NB4 (cell line): ENCODE measurements at regions not wholly inside any gene's neighbourhood (a gene's known extent, or its start where the extent isn't known, plus 50 kb on each side); places are given as distances from the start of the nearest gene placed in this dataset.

Experiments used
- CTCF ChIP-seq: IDR thresholded peaks from one replicate; pipeline ENCODE4 v1.5.1; 2012; ENCODE audit warnings: low read depth, low read length
- POLR2A ChIP-seq: IDR thresholded peaks from 2 replicates; pipeline ENCODE4 v1.6.1; 2011; ENCODE audit warnings: mild to moderate bottlenecking; ENCODE audit not compliant: insufficient read length; ENCODE audit errors: extremely low read depth

GRCh38 chr3:69605867-69606266 lies 133.4 kb upstream of the MITF start:
- no peak for TF ChIP-seq CTCF
- no peak for TF ChIP-seq POLR2A
